ENCODE measurements at regions not wholly inside any gene's neighbourhood (a gene's known extent, or its start where the extent isn't known, plus 50 kb on each side); places are given as distances from the start of the nearest gene placed in this dataset.

DNA sequence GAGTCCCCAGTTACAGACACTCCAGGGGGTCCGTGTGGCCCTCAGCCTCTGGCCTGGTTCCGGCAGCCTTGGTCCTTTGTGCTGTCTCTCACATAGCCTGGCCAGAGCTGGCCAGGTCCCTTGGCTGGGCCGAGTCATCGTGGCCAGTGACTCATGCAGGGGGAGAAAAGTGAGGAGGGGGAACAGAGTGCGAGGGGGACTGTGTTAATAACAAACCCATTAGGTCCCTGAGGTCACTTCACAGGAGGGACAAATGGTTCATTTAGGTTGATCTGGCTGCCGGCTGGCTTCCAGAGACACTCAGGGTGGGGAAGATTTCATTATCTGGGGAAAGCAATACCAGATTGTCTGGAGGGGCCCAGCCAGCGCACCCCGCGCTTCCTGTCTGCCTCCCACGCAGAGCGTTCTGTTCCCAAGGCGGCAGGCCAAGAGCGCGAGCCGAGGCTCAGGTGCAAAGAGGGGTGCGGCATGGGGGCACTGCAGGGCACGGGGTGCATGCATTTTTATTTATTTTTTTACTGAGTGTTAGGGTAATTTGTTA, 223.1 kb downstream of the SEC14L1 start (continued):
- TF ChIP-seq, protein P1, sequence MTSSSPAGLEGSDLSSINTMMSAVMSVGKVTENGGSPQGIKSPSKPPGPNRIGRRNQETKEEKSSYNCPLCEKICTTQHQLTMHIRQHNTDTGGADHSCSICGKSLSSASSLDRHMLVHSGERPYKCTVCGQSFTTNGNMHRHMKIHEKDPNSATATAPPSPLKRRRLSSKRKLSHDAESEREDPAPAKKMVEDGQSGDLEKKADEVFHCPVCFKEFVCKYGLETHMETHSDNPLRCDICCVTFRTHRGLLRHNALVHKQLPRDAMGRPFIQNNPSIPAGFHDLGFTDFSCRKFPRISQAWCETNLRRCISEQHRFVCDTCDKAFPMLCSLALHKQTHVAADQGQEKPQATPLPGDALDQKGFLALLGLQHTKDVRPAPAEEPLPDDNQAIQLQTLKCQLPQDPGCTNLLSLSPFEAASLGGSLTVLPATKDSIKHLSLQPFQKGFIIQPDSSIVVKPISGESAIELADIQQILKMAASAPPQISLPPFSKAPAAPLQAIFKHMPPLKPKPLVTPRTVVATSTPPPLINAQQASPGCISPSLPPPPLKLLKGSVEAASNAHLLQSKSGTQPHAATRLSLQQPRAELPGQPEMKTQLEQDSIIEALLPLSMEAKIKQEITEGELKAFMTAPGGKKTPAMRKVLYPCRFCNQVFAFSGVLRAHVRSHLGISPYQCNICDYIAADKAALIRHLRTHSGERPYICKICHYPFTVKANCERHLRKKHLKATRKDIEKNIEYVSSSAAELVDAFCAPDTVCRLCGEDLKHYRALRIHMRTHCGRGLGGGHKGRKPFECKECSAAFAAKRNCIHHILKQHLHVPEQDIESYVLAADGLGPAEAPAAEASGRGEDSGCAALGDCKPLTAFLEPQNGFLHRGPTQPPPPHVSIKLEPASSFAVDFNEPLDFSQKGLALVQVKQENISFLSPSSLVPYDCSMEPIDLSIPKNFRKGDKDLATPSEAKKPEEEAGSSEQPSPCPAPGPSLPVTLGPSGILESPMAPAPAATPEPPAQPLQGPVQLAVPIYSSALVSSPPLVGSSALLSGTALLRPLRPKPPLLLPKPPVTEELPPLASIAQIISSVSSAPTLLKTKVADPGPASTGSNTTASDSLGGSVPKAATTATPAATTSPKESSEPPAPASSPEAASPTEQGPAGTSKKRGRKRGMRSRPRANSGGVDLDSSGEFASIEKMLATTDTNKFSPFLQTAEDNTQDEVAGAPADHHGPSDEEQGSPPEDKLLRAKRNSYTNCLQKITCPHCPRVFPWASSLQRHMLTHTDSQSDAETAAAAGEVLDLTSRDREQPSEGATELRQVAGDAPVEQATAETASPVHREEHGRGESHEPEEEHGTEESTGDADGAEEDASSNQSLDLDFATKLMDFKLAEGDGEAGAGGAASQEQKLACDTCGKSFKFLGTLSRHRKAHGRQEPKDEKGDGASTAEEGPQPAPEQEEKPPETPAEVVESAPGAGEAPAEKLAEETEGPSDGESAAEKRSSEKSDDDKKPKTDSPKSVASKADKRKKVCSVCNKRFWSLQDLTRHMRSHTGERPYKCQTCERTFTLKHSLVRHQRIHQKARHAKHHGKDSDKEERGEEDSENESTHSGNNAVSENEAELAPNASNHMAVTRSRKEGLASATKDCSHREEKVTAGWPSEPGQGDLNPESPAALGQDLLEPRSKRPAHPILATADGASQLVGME (CRISPR knock-in tag; IDR thresholded peaks at IDR 0.05): no peak
- TF ChIP-seq, protein P2, sequence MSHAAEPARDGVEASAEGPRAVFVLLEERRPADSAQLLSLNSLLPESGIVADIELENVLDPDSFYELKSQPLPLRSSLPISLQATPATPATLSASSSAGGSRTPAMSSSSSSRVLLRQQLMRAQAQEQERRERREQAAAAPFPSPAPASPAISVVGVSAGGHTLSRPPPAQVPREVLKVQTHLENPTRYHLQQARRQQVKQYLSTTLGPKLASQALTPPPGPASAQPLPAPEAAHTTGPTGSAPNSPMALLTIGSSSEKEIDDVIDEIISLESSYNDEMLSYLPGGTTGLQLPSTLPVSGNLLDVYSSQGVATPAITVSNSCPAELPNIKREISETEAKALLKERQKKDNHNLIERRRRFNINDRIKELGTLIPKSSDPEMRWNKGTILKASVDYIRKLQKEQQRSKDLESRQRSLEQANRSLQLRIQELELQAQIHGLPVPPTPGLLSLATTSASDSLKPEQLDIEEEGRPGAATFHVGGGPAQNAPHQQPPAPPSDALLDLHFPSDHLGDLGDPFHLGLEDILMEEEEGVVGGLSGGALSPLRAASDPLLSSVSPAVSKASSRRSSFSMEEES (CRISPR knock-in tag; IDR thresholded peaks at IDR 0.05): no peak
- TF ChIP-seq, protein P3, sequence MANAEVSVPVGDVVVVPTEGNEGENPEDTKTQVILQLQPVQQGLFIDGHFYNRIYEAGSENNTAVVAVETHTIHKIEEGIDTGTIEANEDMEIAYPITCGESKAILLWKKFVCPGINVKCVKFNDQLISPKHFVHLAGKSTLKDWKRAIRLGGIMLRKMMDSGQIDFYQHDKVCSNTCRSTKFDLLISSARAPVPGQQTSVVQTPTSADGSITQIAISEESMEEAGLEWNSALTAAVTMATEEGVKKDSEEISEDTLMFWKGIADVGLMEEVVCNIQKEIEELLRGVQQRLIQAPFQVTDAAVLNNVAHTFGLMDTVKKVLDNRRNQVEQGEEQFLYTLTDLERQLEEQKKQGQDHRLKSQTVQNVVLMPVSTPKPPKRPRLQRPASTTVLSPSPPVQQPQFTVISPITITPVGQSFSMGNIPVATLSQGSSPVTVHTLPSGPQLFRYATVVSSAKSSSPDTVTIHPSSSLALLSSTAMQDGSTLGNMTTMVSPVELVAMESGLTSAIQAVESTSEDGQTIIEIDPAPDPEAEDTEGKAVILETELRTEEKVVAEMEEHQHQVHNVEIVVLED (CRISPR knock-in tag; IDR thresholded peaks at IDR 0.05): no peak
- no peak for TF ChIP-seq ZBTB8A (IDR thresholded peaks at IDR 0.05; ENCODE audit: partially characterized antibody)
- TF ChIP-seq, protein P4, sequence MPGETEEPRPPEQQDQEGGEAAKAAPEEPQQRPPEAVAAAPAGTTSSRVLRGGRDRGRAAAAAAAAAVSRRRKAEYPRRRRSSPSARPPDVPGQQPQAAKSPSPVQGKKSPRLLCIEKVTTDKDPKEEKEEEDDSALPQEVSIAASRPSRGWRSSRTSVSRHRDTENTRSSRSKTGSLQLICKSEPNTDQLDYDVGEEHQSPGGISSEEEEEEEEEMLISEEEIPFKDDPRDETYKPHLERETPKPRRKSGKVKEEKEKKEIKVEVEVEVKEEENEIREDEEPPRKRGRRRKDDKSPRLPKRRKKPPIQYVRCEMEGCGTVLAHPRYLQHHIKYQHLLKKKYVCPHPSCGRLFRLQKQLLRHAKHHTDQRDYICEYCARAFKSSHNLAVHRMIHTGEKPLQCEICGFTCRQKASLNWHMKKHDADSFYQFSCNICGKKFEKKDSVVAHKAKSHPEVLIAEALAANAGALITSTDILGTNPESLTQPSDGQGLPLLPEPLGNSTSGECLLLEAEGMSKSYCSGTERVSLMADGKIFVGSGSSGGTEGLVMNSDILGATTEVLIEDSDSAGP (CRISPR knock-in tag; IDR thresholded peaks at IDR 0.05): no peak; the same call in 1 of the 2 replicates
- TF ChIP-seq, protein P5, sequence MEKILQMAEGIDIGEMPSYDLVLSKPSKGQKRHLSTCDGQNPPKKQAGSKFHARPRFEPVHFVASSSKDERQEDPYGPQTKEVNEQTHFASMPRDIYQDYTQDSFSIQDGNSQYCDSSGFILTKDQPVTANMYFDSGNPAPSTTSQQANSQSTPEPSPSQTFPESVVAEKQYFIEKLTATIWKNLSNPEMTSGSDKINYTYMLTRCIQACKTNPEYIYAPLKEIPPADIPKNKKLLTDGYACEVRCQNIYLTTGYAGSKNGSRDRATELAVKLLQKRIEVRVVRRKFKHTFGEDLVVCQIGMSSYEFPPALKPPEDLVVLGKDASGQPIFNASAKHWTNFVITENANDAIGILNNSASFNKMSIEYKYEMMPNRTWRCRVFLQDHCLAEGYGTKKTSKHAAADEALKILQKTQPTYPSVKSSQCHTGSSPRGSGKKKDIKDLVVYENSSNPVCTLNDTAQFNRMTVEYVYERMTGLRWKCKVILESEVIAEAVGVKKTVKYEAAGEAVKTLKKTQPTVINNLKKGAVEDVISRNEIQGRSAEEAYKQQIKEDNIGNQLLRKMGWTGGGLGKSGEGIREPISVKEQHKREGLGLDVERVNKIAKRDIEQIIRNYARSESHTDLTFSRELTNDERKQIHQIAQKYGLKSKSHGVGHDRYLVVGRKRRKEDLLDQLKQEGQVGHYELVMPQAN (IDR thresholded peaks at IDR 0.05; ENCODE audit: borderline replicate concordance): 0 out of 2 replicates have a peak, but pooled peaks have one; percentile 21
- no peak for TF ChIP-seq STAG1 (CRISPR knock-in tag; IDR thresholded peaks at IDR 0.05; ENCODE audit: borderline replicate concordance)
- peak; percentile 17 for TF ChIP-seq PHF20 (IDR thresholded peaks at IDR 0.05; ENCODE audit: partially characterized antibody)
- no peak for TF ChIP-seq CBX3 (IDR thresholded peaks at IDR 0.05; ENCODE audit: borderline replicate concordance in 1 of 2, low read length in 2 of 2)
- no peak for TF ChIP-seq ZNF217 (CRISPR knock-in tag; IDR thresholded peaks at IDR 0.05)
- TF ChIP-seq ZC3H4 (CRISPR knock-in tag; IDR thresholded peaks at IDR 0.05; ENCODE audit: borderline replicate concordance): no peak
- TF ChIP-seq, protein P6, sequence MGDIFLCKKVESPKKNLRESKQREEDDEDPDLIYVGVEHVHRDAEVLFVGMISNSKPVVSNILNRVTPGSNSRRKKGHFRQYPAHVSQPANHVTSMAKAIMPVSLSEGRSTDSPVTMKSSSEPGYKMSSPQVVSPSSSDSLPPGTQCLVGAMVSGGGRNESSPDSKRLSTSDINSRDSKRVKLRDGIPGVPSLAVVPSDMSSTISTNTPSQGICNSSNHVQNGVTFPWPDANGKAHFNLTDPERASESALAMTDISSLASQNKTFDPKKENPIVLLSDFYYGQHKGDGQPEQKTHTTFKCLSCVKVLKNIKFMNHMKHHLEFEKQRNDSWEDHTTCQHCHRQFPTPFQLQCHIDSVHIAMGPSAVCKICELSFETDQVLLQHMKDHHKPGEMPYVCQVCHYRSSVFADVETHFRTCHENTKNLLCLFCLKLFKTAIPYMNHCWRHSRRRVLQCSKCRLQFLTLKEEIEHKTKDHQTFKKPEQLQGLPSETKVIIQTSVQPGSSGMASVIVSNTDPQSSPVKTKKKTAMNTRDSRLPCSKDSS (IDR thresholded peaks at IDR 0.05; ENCODE audit: low read depth, partially characterized antibody): no peak
